ENCODE measurements at regions not wholly inside any gene's neighbourhood (a gene's known extent, or its start where the extent isn't known, plus 50 kb on each side); places are given as distances from the start of the nearest gene placed in this dataset.
"Not testable (repeated sequence)": the region's sequence is repeated elsewhere in the genome, so short reads cannot be mapped to it uniquely, and the experiment has no call there.

DNA sequence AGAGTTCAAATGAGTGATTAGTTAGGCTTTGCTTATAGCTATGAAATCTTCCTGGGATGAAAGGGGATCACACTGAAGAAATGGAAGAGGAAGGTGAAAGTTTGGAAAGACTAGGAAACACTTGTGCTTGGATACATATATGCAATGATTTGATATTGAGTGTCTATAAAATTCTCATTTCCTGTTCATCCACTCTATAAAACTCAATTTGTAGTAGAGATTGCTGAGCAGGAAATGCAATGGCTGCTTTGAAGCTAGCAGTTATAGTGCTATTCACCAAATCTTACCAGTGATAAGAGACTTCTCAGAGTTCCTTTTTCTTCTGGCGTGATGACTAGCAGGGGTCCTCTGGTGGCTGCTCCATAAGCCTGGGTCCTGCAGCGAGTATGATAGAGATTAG is 128.1 kb upstream of the HPF1 start:
- no peak for DNase-seq

DNA sequence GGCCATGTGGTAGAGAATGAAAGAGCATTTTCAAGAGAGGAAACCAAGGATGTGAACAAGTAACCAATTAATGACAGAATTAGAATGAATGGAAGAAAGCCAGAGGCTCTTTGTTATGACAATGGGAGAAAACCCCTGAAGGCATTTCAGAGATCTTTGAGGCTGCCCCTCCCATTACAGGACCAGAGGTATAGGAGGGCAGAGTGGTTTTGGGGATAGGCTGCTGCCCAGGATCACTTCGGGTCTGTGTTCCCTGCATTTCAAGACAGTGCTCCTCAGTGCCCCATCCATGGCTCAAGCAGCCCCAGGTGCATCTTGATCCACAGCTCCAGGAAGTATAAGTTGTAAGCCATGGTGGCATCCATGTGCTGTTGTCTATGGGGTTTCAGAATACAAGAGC is 124.0 kb upstream of the HPF1 start:
- no peak for DNase-seq

GRCh38 chr4:169870507-169870906 is 112.8 kb upstream of the HPF1 start:
- DNase-seq: no peak

- no peak for DNase-seq
Observed at GRCh38 chr4:169869490-169869889, 111.7 kb upstream of the HPF1 start.

DNA sequence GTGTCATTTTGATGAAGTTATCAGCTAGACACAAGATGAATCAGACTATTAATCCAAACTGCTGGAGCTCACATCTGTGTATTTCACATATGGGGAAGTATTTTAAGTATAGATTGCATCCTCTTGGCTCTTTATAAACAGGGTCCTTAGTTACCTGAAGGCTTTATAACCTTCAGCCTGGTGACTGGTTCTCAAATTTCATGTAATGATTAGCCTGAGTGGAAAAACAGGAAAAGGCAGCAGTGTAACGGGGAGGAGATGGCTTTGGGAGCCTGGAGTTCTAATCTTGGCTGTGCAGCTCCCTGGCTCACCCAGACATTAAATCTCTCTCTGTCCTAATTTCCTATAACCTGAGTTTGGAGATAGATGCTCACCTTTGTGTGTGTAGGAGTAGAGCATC is 103.8 kb upstream of the HPF1 start:
- DNase-seq: no peak

GRCh38 chr4:169859366-169860216 is 101.8 kb upstream of the HPF1 start:
- no peak for DNase-seq

GRCh38 chr4:169854090-169854489 is 96.3 kb upstream of the HPF1 start:
- no peak for DNase-seq

DNA sequence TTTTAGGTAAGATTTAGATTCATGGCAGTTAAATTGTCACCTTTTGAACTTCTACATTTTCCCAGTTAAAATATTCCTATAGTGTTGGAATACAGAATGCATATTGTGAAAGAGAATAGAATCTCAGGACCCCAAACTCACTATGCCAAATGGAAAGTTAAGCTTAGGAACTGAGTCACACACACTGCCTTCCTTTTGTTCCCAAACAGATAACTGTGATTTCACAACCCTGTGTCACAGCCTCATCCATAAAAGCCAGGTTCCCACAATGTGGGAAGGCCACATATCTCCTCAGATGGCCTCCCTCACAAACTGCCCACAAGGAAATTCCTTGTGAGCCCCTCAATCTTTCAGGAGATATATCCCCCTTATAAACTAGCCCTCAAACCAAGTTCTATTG is 94.7 kb upstream of the HPF1 start:
- DNase-seq: no peak

DNA sequence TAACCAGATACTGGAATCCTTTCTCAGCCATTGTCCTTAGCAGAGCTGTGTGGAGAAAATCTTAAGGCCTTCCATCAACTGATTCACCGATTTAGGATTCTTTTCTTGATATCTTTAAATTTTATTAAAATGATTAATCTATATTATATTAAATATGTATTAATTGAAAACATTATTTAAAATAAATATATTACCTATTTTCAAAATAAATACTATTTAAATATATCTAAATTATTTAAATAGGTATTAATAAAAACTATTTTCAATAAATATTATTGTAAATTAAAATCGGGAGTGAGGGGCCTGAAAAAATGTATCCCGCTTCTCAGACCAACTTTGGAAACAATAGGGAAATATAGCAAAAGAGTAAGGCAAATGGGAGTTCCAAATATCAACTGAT is 94.0 kb upstream of the HPF1 start:
- DNase-seq: no peak

- no peak for DNase-seq
Observed at GRCh38 chr4:169849456-169849855, 91.7 kb upstream of the HPF1 start.

- no peak for DNase-seq
Observed at GRCh38 chr4:169848018-169848417, 90.3 kb upstream of the HPF1 start.

DNA sequence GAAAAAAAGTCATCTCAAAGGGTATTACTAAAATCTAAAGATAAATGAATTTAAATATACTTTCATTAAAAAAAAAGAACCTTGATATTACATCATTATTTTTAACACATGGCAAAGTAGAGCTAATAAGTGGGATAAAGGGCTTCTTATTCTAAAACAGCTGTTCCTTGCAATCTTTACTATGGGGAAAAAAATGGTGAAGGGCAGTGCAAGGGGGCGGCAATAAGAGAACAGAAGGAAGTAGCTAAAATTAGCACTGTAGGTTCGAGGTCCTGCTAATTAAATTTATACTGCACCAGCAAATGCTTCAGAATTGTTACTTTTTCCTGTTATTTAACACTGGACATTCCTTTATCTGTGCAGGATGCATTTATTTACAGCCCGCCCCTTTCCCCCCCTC is 89.4 kb upstream of the HPF1 start:
- DNase-seq: no peak

- DNase-seq: no peak
Observed at GRCh38 chr4:169846396-169846795, 88.7 kb upstream of the HPF1 start.

DNA sequence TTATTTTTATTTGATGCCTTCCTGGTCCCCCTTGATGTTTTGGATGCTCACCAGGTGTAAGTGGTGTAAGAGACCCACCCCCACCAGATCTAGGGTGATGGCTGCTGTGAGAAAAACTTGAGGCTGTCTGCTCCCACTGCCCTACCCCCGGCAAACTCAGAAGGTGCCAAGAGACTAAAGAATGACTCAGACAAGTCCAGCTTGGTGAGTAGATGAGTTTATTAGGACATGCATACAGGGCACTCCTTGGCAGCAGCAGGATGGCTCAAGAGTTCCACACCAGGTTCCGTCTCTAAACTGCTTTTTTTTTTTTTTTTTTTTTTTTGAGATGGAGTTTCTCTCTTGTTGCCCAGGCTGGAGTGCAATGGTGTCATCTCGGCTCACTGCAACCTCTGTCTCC is 84.0 kb upstream of the HPF1 start:
- DNase-seq: no peak

DNA sequence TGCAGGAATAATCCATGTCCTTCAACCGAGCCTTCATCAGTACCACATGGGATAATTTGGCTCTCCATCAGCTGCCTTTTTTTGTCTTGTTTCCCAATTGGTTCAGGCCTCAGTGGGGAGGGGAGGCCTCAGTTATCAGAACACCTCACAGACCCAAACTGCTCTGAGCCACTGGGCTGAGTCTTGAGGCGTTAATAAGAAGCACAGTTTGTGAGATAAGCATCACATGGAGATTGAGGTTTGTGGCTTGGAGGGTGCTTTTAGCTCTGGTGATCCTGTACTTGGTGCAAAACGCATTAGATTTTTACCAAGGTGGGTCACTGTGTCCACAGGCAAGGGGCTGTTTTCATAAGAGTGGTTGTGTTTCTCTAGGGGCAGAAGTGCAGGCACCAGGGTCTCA is 82.8 kb upstream of the HPF1 start:
- no peak for DNase-seq

- not testable (repeated sequence) for DNase-seq
Observed at GRCh38 chr4:169828329-169828728, 70.6 kb upstream of the HPF1 start.

DNA sequence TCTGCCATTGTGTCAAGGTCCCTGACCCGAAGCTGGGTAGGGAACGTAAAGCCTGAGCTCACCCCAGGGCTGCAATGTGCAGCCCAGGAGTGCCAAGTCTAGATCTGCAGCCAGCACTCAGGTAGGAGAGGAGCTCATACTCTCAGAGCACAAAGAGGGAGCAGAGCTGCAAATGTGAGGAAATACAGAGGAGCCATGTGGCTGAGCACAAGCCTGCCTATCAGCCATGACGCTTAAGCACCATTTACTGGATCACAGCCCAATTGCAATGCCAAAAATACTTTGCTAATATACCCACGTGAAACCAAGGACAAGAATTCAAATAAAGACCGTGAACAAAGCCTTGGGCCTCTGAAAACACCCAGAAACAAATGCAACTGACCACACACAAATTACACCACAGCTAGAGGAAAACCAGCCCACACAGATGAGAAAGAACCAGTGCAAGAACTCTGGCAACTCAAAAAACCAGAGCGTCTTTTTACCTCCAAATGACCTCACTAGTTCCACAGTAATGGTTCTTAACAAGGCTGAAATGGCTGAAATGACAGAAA is 69.0 kb upstream of the HPF1 start:
- no peak for DNase-seq

DNA sequence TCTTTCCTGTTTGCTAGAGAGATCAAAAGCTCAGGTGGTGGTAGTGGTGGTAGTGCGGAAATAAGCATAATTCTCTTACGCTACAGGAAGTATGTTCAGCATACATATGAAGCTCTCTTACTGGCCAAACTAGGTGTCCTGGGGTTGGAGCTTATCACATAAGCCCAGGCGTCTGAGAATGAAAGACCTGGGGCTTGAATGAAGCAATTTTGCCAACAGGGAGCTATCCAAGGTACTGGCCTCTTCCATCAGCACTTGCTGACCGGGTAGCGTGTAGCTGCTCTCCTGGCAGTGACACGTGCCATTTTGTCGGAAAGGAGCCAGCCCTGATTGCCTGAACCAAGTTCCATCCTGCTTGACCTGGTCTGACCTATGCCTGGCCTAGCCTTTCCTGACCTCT is 65.9 kb upstream of the HPF1 start:
- DNase-seq: no peak

DNA sequence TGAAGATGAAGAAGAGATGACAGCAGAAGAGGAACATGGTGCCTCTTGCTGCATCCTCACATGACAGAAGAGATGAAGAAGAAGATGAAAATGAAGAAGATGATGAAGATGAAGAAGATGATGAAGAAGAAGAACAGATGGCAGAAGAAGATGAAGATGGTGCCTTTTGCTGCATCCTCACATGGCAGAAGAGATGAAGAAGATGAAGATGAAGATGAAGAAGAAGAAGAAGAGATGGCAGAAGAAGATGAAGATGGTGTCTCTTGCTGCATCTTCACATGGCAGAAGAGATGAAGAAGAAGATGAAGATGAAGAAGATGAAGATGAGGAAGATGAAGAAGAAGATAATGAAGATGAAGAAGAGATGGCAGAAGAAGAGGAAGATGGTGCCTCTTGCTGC is 63.7 kb upstream of the HPF1 start:
- no peak for DNase-seq

GRCh38 chr4:169818063-169818679 is 60.4 kb upstream of the HPF1 start:
- no peak for DNase-seq

- no peak for DNase-seq
Observed at GRCh38 chr4:169815606-169816005, 57.9 kb upstream of the HPF1 start.

DNA sequence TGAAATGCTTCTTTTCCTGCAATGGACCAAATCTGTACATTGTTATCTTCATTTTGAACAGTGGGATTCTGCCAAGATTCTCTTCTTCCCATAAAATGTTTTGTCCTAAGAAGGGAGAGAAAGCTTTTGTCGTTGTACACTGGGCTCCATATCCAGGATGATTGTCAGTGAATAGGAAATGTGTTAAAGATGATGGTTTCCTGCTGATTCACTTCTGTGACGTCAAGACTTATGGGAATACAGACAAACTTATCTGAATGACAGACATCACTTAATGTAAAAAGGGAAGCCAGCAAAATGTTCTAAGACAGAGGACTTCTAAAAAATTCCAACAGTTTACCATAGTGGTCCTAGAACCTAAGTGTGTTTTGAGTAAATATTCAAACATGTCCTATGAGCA is 53.7 kb upstream of the HPF1 start:
- DNase-seq: peak; percentile 10

- DNase-seq: peak; percentile 87
Observed at GRCh38 chr4:169810325-169811323, 52.9 kb upstream of the HPF1 start.
